Brain microvascular endothelial cell (primary cell): ENCODE measurements at regions not wholly inside any gene's neighbourhood (a gene's known extent, or its start where the extent isn't known, plus 50 kb on each side); places are given as distances from the start of the nearest gene placed in this dataset.

Source experiments
- DNase-seq: peaks from one replicate; pipeline ENCODE4 v3.0.0-alpha.2; 2020
- H3K27ac ChIP-seq: fragments of 250-450 bp; sonication (Bioruptor Pico); 2 replicates; pipeline ENCODE4 v1.5.1; 2020; ENCODE audit warnings: mild to moderate bottlenecking, moderate library complexity
- H3K27me3 ChIP-seq: fragments of 250-450 bp; sonication (Bioruptor Pico); replicated peaks from 2 replicates; pipeline ENCODE4 v1.5.1; 2020; ENCODE audit warnings: mild to moderate bottlenecking
- H3K36me3 ChIP-seq: fragments of 250-450 bp; sonication (Bioruptor Pico); replicated peaks from 2 replicates; pipeline ENCODE4 v1.5.1; 2020; ENCODE audit warnings: mild to moderate bottlenecking
- H3K4me3 ChIP-seq: 2 replicates; pipeline ENCODE4 v1.5.1; 2011; ENCODE audit warnings: low read depth, mild to moderate bottlenecking, control low read depth, low read length, moderate library complexity
- CTCF ChIP-seq: IDR thresholded peaks from 2 replicates; pipeline ENCODE4 v1.5.1; 2011; ENCODE audit warnings: low read depth, mild to moderate bottlenecking, moderate library complexity, low read length, control low read depth, inconsistent platforms; ENCODE audit errors: missing control alignments
- in situ Hi-C: cut with HindIII; loops from 2 replicates; pipeline ENCODE4 v1.10.0; 2017; ENCODE audit warnings: low sequenced_read_pairs, low pct_ligation_motif_present

GRCh38 chr3:31268868-31269267 lies 263.9 kb upstream of the STT3B start:
- H3K27me3 ChIP-seq: no peaks in the 10 kb centered on the region
- no peak for DNase-seq
- no peak overlapping the region for H3K27ac ChIP-seq
- in situ Hi-C loops: no loop called here
- no peaks in the 10 kb centered on the region for H3K36me3 ChIP-seq
- H3K4me3 ChIP-seq: no peak overlapping the region
- no peak for TF ChIP-seq CTCF

GRCh38 chr3:31270010-31270409 lies 262.7 kb upstream of the STT3B start:
- TF ChIP-seq CTCF: no peak
- H3K27me3 ChIP-seq: no peaks in the 10 kb centered on the region
- in situ Hi-C loops: no loop called here

GRCh38 chr3:31274326-31275024 lies 258.2 kb upstream of the STT3B start:
- Histone ChIP-seq H3K27ac (peak overlapping the region; percentile 70), H3K36me3 (no peaks in the 10 kb centered on the region), H3K4me3 (no peak overlapping the region), H3K27me3 (no peaks in the 10 kb centered on the region)
- TF ChIP-seq CTCF: no peak
- DNase-seq: peak; percentile 25
- in situ Hi-C loops: no loop called here

More at GRCh38 chr3:31270010-31270409, 262.7 kb upstream of the STT3B start:
- DNase-seq: no peak
- no peak overlapping the region for H3K4me3 ChIP-seq
- H3K36me3 ChIP-seq: no peaks in the 10 kb centered on the region
- no peak overlapping the region for H3K27ac ChIP-seq

GRCh38 chr3:31275038-31275572 lies 257.6 kb upstream of the STT3B start:
- in situ Hi-C loops: no loop called here
- Histone ChIP-seq H3K4me3 (no peak overlapping the region), H3K27ac (peak overlapping the region; percentile 70), H3K27me3 (no peaks in the 10 kb centered on the region), H3K36me3 (no peaks in the 10 kb centered on the region)
- TF ChIP-seq CTCF: no peak
- peak; percentile 63 for DNase-seq

- DNase-seq: no peak
Measured at GRCh38 chr3:31275583-31275982, 257.1 kb upstream of the STT3B start.

More at GRCh38 chr3:31275583-31275982, 257.1 kb upstream of the STT3B start:
- H3K36me3 ChIP-seq: no peaks in the 10 kb centered on the region
- in situ Hi-C loops: no loop called here
- no peak overlapping the region for H3K4me3 ChIP-seq
- no peaks in the 10 kb centered on the region for H3K27me3 ChIP-seq
- H3K27ac ChIP-seq: peak overlapping the region; percentile 70
- TF ChIP-seq CTCF: no peak
